Frontal cortex (tissue), 3 donors: ENCODE measurements at regions not wholly inside any gene's neighbourhood (a gene's known extent, or its start where the extent isn't known, plus 50 kb on each side); places are given as distances from the start of the nearest gene placed in this dataset.
A peak's percentile ranks its signal among the peaks of the same experiment; 100 is the strongest.
"Not testable (repeated sequence)": the region's sequence is repeated elsewhere in the genome, so short reads cannot be mapped to it uniquely, and the experiment has no call there.

Experiments used
- DNase-seq, 2 donors: peaks; one replicate each; pipeline ENCODE4 v3.0.0; 2012; ENCODE audit warnings: low spot score in 2 of 2
- FAIRE-seq: peaks from 2 replicates; lab custom pipeline; 2012; peaks lifted over from hg19 to GRCh38; lab: Jason Lieb, UNC
- donor health status: control.
- donor health status: control.
- donor health status: control.

DNA sequence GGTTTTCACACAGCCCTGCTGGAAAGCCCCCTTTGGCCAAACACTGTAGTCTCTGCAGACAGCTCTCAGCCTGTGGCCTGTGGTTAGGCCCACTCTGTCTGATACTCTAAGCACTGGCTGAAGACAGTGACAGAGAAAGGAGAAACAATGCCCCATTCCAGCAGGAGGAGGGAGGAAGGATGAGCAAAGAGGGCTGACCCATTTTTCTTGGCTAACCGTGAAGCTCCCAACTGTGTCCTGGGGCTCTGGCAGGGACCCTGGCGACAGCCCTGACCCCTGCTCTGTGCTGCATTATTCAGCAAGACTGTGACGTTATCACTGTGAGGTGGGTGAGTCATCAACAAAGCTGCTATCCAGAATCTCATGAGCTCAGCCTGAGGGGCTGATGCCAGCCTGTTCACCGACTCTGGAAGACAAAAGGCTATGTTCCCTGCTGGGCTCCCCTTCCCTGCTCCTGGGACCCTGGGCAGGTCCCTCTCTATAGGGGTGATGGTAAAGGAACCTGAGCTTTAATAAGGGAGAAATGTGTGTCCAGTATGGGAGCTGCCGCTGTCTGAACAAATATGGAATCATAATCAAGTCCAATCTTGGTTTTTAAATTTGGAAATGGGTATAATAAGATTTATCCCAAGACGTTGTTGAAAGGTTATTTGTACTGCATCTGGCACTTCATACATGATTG is 107.0 kb downstream of the RHOU start:
- DNase-seq (no peak), FAIRE-seq (no peak)

DNA sequence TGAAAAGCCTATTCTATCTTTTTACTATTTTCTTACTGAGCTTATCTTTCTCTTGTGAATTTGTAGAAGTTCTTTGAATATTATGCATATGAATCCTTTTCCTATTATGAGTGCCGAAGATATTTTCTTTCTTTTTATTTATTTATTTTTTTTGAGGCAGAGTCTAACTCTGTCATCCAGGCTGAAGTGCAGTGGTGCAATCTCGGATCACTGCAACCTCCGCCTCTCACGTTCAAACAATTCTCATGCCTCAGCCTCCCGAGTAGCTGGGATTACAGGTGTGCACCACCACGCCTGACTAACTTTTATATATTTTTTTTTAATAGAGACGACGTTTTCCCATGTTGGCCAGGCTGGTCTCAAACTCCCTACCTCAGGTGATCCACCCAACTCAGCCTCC is 109.8 kb downstream of the RHOU start:
- DNase-seq (no peak), FAIRE-seq (no peak)

DNA sequence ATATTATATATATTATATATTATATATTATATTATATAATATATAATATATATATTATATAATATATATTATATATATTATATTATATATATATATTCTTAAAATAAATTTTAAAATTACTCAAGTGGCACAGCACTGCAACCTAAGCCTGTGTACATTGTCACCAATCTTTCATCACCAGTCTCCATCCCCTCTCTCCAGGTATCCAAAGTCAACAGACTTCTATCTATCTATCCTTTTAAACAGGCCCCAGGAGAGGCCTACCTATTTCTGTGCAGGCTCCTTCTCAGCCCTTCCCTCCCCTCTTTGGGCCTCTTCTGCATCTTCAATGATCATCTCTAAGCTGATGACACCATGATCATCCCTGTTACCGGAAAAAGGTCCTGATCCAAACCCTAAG is 111.7 kb downstream of the RHOU start:
- FAIRE-seq (peak; percentile 100), DNase-seq (no peak)

DNA sequence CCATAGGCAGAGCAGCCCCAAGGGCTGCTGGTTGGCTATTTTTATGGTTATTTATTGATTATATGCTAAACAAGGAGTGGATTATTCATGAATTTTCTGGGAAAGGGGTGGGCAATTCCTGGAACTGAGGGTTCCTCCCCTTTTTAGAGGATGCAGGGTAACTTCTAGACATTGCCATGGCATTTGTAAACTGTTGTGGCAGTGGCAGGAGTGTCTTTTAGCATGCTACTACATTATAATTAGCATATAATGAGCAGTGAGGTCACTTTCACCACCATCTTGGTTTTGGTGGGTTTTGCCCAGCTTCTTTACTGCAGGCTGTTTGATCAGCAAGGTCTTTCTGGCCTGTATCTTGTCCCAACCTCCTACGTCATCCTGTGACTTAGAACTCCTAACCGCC is 112.2 kb downstream of the RHOU start:
- not testable (repeated sequence) for FAIRE-seq, DNase-seq

DNA sequence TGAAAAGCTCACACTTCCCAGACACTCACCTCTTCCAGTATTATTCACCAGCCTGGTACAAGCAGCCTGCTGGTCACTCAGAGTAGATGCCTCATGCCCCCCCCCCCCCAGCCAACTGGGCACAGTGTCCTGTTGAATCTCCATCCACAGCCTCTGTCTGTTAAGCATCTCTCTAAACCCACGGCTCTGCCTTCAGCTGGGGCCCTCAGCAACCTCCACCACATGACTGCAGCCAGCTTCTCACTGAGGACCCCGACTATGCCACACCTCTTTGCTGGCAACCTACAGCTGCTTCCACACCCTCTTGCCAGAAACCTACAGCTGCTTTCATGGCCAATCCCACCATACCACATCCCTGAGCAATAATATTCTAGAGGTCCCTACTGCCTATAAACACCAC is 113.1 kb downstream of the RHOU start:
- DNase-seq: no peak
- no peak for FAIRE-seq

DNA sequence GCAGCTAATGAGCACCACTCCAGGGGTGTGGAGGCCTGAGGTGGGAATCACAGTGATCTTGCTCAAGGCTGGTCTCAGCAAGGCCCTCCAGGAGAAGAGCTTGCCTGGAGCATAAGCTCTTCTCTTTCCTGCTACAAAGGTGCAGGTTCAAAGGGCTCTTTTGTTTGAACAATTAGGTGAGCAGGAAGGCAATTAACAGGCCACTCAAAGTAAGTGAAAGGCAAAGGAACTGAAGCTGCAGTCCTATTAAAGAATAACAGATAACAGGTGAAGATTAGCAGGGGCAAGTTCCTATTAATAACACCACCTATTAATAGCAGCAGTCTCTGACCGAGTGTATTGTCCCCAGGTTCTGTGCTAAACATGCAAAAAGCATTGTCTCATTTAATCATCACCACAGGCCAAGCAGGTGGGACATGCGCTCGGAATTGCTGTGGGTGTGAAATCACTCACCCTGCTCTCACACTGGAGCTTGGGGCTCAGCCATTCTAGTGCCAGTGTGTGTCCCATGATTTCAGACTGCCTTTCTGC is 113.8 kb downstream of the RHOU start:
- no peak for DNase-seq
- FAIRE-seq: no peak

DNA sequence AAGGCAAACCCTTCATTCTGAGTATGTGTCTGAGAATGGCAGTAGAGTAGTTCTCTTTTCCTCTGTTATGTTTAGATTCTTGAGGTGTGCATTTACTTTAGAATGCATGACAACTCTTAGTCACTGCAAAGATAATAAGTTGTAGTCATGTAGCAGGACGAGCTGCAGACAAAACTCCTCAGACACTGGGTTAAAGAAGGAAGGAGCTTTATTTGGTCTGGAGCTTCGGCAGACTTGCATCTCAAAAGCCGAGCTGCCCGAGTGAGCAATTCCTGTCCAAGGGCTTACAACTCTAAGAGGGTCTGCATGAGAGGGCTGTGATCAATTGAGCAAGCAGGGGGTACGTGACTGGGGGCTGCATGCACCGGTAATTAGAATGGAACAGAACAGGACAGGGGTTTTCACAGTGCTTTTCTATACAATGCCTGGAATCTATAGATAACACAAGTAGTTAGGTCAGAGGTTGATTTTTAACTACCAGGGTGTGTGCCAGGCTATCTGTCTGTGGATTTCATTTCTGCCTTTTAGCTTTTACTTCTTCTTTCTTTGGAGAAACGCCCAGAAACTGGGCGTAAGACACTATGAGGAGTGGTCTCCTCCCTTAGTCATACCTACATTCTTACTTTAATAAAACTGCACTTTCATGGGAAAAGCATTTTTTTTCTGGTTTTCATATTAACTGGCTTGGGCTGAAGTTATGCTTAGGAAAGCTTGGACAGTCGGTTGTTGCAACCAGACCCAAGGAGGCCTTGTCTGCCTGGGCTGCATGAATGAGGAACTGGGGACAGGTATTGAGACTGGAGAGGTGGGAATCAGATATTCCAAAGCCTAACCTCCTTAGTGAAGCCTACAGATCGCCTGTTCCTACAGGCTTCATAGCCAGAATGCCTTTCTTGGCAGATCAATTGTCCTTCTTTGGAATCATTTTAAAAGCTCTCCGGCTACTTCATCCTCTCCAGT is 115.1 kb downstream of the RHOU start:
- FAIRE-seq: no peak
- DNase-seq: no peak

DNA sequence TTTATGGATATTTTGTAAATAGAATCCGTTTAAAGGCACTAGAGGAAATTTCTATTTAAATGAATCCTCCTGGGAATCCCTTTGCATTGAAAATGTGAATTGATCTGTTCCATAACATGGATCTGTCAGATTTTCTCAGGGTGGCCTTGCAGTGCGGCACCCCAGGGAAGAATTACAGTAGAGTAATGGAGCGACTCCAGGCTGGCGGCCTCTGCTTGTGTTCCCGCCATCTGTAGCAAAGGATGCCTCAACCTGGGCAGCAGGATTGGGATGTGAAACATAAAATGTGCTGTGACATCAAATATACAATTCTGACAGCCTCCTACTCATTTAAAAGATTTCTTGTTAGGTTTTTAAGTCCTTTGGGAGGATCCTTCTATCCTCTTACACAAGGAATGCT is 115.9 kb downstream of the RHOU start:
- DNase-seq: no peak
- FAIRE-seq: no peak

DNA sequence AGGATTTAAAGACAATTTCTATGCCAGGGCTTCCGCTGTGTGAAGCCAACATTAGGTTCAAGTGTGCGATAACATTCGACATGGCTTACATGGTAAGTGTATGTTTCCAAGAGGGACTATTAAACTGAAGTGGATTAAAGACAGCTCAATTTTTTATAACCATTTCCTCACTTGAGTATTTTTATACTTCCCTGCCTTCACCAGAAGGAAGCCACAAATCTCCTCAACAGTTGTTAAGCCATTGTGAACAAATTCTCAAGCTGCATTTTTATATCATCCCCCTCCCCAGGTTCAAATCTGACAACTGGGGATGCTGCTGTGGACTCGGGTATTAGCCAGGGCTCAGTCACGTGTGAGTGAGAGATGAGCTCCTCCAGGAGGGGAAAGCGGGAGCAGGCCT is 116.3 kb downstream of the RHOU start:
- FAIRE-seq (no peak), DNase-seq (no peak)

DNA sequence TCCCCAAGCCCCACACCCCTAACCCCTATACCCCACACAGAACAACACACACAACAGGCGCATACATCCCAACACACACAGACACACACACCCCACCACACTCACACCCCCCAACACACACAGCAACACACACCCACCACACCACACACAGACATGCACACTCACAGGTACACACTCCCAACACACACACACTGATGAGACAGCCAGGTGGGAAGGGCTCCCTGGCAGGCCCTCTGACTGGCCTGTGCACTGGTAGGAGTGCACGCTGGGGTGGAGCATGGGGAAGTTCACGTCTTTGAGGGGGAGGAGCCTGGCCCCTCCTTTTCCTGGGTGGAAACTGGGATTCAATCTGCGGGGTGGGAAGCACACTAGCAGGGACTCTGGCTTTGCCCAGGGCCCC is 116.7 kb downstream of the RHOU start:
- no peak for FAIRE-seq

DNA sequence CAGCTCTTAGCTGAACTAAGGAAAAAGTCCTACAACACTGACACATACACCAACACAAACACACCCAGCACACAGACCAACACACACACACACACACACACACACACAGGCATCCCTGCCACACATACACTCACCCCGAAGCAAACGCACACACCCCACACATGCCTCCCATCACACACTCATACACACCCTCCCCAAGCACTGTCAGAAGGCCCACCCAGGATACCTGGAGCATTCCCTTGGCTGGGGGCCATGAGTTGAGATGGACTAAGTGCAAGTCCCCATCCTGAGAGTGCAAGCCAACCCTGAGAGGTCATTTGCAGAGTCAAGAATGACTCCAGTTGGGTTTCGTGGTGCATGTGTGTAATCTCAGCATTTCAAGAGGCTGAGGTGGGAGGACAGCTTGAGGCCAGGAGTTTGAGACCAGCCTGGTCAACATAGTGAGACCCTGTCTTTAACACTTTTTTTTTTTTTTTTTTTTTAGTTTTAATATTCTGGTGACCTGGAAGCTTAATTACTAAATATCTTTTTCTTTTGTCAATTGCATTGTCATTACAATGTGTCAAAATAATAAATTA is 117.3 kb downstream of the RHOU start:
- DNase-seq: no peak
- no peak for FAIRE-seq

More for the DNA sequence above, 116.7 kb downstream of the RHOU start:
- DNase-seq: no peak

DNA sequence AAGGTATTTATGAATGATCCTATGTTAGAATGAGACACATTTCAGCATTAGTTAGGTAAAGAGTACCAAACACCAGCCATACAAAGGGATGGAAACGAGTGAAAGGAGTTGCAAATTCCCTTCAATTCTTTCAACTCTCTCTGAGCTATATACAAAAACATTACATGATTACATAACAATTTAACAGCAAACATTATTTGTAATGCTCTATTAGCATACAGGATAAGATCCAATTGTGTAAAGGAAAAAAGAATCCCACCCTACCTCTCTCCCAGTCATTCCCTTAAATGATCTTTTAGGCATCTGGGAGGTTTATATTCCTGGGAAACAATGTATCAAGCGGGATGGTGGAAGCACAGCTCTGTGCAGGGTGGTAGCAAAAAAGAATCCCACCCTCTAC is 117.9 kb downstream of the RHOU start:
- FAIRE-seq (no peak), DNase-seq (no peak)

DNA sequence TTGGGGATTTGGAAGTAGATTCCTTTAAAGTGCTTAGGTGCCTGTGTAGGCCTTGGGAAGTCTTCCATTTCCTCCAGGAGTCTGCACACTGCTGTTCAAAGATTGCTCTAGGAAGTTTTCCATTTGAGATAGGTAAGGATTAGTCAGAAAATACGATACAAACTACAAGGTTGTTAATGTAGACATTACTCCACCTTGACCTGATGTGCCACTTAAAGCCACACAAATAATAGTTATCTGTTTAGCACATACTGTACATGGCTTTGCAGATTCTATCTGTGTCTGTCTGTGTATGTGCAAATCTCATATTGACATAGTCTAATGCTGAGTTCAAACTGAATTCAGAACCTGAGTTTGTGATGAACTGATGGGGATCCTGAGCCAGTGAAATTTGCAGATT is 118.4 kb downstream of the RHOU start:
- DNase-seq (no peak), FAIRE-seq (no peak)

DNA sequence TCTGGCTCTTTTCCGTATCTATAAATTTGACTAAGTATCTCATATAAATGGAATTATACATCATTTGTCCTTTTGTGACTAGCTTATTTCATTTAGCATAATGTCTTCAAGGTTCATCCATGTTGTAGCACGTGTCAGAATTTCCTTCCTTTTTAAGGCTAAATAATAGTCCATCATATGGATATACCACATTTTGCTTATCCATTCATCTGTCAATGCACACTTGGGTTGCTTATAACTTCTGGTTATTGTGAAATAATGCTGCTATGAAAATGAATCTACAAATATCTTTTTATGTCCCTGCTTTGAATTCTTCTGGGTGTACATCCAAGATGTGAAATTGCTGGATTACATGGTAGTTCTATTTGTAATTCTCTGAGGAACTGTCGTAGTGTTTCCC is 119.6 kb downstream of the RHOU start:
- FAIRE-seq (no peak), DNase-seq (no peak)

DNA sequence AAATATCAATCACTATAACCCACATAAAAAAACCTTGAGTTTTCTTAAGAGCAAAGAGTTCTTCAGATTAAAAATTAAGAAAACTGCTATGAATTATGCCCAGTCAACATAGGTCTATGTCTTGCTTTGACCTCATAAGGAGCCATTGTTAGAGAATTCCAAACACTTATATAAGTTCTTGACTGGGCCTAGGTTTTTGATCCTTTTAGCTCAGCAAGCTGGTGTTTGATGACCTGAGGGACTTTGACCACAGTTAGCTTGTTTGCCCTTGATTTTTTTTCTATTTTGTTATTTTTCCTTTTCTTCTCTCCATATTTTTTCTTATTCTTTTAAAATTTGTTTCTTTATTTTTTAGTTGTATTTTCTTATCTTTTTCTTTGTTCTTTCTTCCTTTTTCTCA is 122.3 kb downstream of the RHOU start:
- no peak for DNase-seq
- no peak for FAIRE-seq

DNA sequence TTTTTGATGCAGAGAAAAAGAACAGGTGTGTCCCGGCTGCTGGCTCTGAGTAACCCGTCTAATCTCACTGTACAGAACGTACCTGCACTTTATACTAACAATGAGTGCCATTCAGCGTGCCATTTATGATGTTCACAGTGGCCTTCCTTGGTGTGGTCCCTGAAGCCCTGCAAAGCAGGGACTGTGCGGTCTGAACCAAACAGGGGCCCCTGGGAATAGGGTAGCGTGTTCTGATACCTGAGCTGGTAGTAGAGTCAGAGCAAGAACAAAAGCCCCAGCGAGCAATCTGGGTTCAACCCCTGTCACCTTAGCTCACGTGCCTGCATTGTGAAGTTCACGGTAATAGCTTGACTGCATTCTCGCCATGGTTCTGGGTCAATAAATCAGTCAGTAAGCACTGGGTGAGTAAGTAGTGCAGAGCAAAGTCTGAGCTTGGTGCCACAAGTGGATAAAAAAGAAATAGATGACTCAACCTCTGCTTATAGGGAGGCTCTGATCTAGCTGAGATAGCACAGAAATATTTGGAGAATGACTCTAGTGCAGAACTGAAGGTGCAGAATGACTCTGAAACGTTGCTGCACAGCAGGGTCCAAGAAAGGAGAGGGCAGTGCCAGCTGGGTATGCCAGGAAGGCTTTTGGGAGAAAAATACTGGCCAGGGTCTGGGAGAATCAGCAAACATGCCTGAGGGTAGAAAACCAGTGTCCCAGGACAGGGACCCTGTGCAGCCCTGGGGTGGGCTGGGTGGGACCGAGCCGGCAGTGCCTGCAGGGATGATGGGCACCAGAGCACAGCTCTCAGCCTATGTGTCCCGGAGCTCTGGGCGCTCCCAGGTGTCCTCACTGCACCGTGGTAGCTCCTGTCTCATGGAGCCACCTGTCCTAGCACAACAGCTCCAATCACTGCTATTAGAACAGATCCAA is 125.9 kb downstream of the RHOU start:
- DNase-seq (no peak), FAIRE-seq (no peak)

DNA sequence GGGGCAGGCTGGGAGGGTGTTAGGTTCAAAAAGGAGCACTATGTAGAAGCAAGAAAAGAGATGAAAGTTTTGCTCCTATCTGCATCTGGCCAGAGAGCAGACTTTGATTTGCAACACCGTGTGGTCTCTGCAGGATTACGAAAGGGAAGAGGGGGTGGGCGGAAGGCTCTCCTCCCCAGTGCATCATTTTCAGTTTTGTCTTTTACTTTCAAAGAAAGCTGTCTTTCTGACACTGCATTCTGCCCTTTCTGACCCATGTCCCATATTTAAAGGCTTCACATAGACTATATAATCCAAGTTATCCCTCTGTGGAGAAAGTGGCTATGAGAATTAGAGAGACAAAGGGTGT is 126.5 kb downstream of the RHOU start:
- FAIRE-seq: no peak
- no peak for DNase-seq

DNA sequence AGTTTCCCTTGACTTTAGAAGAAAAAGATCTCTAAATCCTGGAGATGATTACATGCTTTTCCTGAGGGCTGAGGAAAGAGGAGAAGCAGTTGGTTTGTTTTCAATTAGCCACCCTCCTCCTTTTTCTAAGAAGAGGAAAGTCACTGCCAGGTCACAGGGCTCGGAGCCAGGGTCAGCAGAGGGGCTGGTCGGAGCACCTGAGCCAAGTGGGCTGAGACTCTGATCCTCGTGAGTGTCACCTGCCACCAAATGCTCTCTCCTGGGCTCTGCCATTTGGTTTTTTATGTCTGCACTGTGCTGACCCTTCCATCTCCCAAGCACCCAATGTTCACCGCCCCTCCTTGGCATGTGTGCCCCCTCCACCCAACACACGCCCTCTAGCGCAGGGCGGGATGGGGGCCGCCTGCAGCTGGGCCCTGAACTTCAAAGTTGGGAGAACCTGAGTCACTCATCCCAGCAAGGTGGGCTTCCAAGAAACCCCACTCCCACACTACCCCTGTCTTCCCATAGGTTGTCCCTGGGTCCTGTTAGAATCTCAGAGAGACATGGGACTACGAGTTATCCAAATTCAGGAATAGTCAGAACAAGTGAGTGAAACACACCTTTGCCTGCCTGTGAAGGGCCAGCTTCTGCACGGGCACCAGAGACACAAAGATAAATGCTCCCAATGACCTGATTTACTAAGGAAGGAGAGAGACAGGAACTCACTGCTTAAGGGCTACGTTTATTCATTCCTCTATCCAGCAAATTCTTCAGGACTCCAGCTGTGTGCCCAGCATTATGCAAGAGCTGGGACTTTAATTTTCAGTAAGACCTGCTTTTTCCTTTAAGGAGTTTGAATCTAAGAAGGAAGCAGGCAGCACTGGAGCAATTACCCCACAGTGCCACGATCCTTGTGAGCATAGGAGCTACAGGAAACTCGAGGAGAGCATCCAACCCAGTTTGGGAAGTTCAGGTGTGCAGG is 127.5 kb downstream of the RHOU start:
- no peak for DNase-seq
- no peak for FAIRE-seq

DNA sequence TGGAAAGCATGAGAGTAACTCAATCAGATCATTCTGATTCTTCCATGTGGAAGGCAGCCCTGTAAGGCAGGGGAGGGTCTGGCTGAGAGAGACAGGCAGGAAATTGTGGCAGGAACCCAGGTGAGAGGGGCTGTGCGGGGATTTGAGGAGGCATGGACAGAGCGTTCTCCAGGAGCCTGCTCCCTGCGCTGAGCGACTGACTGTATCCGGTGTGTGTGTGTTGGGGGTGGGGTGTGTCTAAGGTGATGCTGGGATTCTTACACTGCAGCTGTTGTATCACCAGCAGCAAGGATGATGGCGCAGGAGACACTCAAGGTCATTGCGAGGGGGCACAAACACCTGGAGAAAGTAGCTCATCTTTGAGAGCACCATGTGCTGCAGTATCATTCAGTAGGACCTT is 128.5 kb downstream of the RHOU start:
- DNase-seq (no peak), FAIRE-seq (no peak)
